ENCODE measurements at regions not wholly inside any gene's neighbourhood (a gene's known extent, or its start where the extent isn't known, plus 50 kb on each side); places are given as distances from the start of the nearest gene placed in this dataset.
"Not testable (repeated sequence)": the region's sequence is repeated elsewhere in the genome, so short reads cannot be mapped to it uniquely, and the experiment has no call there.

DNA sequence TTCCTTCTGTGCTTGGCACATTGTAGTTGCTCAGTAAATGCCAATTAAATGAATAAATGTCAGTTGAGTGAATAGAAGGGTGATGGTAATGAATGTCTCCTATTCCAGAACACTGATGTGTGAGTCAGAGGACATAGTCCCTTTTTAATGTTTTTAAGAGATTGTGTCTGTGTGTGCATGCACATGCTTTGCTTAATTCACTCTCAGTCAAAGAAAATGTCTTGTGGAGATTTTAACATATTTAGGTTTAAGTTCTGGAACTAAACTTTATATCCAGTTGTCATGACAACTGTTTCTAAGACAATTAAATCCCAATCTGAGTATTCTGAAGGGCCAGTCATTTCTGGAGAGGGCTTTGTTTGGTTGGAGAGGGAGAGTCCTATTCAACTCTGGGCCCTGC, 255.3 kb upstream of the CDH11 start:
- DNase-seq: no peak

DNA sequence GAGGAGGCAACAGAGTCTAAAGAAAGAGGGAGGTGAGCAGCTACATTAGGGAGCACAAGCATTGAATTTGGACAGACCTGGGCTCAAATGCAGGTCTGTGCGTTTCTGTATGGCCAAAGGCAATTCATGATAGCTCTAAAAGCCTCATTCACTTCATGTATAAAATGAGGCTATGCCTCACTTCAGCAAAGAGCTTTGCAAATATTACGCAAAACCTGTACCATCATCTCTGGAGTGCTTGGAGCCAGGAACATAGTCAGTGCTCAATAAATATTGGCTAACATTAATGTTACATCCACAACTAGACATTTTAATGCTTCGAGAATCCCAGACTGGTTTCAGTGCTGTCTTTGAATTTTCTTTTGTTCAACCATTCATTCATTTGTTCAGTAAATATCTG, 254.7 kb upstream of the CDH11 start:
- no peak for DNase-seq

DNA sequence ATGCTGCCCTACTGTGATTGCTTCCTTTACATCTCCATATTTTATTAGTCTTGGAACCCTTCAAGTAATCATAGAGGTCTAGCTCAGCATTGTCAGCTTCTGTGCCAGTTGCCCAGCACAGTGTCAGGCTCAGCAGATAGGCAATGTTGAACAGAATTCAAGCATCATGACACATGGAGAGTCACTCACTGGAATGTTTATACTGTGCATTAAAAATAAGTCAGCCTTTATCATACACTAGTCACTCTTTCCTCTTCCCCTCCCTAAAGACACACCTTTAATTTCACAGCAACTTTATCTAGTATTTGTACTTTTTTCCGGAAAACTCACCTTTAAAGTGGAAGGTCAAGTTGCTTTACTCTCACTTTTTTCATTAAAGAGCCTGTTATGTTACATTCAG, 253.8 kb upstream of the CDH11 start:
- no peak for DNase-seq

DNA sequence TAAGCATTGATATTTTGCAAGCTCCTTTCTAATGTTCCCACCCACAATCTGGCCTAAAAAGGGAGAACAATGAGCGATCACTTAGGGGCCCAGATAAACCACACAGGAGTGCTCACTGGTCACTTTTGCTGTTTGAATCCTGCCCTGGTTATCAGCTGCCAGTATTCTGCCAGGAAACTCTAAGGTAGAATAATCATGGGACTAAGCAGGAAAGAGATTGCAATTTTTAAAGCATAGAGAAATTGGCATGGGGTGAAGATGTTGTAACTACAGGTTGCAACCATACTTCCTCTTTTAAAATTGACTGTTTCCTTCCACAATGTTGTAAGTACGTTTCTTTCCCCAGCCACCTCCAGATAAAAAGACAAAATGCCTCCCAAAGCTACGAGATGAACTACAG, 251.2 kb upstream of the CDH11 start:
- no peak for DNase-seq

DNA sequence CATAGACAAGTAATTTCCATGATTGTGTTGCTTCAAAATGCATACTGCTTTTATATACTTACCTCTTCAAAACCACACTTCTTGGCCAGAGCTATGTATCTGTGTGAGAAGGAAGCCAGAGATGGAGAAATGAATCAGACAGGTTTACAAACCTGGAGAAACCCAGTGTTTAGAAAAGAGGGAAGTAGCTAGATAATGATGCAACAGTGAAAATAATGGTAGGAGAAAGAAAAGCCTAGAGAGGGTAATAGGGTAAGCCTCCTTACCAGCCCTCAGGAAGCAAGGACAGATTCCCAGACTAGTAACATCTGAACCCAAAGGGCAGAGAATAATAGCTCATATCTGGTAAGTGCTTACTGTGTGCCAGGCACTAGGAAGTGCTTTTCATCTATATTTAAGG, 250.3 kb upstream of the CDH11 start:
- no peak for DNase-seq

DNA sequence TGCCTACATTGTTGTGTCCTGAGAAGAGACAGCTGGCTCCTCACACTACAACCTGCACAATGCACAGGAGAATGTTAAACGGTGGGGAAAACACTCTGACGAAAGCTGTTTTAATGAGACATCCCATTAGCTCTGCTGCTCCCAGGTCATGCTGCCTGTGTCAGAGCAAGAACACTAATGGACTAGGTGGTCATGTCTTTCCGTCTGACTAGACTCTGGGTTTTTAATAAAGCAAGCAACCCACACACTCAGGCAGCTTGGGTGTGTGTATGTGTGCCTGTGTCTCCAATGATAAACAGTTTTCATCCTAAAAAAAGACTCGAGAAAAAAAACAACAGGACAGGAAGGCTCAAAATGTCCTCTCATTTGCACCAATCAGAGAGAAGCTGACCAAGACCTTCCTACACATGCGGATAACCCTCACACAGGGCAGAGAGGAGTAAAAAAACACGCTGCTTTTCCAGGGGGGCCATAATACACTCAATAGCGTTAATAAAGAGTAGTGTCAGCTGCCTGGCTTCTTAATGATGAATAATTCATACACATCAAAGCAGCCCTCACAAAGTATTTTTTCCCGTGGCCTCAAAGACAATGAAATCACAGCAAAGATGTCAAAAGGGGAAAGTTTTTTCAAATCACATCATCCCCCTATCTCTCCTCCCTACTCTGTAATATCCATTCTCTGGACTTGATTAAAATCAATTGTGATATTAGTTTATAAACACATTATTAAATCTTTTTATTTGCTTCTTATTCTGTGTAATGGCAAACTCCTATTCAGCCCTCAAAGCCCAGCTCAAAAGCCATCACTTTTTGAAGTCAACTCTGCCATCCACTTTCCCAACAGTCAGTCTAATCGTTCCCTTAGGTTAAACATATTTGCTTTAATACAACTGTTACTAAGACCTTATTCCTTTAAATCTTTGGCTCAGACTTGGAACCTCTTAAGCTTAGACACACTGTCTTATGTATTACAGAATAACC, 244.2 kb upstream of the CDH11 start:
- DNase-seq: no peak

DNA sequence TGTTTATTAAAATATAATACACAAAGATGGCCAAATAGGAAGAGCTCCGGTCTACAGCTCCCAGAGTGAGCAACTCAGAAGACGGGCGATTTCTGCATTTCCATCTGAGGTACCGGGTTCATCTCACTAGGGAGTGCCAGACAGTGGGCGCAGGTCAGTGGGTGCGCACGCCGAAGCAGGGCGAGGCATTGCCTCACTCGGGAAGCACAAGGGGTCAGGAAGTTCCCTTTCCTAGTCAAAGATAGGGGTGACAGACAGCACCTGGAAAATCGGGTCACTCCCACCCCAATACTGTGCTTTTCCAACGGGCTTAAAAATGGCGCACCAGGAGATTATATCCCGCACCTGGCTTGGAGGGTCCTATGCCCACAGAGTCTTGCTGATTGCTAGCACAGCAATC, 234.9 kb upstream of the CDH11 start:
- DNase-seq: not testable (repeated sequence)

DNA sequence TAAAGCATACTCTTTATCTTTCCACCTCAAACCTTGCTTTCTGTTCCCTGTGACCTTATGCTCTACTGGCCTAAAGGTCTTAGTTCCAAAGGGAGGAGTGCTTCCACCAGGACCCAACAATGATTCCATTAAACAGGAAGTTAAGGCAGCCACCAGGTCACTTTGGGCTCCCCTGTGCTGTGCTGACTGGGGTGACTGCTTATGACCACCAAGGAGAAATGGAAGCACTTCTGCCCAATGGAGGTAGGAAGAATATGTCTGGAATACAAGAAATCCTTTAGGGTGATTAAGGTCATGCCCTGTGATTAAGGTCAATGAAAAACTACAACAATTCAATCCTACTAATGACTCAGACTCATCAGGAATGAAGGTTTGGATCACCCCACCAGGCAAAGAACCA, 233.8 kb upstream of the CDH11 start:
- DNase-seq: no peak

DNA sequence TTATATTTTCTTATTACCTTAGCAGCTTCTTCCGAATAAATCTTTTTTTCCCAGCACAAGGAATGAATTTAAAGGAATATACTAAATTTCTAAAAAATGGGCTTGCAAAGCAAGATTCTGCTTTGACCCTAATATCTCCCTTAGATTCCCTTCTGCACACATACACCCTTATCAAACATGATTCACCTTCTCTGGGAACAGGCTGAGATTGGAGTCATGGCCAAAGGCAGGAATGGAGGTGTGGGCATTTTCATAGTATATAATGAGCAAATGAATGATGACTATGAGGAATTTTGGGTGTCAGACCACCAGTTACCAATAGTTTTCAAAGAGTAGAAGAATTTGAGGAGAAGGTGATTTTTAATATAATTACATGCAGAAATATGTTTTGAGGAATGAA, 231.3 kb upstream of the CDH11 start:
- no peak for DNase-seq

DNA sequence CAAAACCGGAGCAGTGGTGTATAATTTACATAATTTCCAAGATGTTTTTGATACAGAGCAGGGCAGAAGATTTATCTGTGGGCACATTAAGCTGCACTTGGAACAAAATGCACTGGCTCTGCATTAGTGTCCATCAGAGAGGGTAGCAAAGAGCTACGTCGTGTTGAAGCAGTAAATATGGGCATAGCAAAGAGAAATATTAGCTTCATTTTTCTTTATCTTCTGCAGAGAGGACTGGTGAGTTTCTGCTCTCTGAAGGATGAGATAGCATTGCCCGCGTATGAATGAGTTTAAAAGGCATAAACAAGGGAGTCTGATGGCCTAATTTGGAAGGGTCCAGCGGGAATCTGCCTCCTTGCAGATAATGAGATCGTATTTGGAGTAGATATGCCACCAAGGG, 227.8 kb upstream of the CDH11 start:
- no peak for DNase-seq

DNA sequence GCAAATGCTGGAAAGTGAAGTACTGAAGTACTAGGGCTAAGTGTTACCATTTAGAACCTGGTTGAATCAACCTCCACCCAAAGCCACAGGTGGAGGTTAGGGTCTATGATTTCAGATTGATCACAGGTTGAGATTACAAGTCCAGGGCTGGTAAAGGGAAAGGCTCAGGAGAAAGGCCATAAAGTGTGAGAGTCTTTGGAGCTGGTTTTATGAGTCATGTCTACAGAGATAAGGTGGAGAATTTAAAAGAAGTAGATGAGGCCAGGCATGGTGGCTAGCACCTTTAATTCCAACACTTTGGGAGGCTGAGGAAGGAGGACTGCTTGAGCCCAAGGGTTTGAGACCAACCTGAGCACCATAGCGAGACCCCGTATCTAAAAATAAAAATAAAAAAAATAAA, 221.7 kb upstream of the CDH11 start:
- no peak for DNase-seq

DNA sequence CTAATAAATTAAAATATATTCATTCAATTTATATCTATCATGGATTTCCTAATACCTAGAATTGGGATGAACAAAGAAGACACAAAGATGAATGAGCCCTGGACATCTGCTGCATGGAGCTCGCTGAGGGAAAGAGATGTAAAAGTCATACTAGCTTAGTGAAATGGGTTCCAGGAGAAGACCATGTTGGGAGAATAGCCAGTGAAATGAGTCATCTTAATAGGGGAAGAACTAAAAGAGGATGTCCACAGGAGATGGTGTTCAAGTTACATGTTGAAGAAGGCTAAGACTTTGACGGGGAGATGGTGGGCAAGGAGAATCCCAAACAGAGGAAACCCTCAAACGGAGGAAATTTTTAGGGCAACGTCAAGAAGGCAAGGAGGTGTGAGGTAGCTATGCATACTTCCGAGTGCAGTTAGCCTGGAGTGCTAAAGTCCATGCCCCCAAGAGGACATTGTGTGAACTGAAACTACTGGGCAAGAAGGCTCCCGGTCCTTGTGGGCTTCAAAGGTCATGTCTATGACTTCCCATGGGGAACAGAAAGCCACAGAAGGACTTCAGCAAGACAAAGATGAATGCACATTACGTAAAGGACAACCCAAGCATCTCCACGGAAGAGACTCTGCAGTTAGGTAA, 220.5 kb upstream of the CDH11 start:
- DNase-seq: no peak

DNA sequence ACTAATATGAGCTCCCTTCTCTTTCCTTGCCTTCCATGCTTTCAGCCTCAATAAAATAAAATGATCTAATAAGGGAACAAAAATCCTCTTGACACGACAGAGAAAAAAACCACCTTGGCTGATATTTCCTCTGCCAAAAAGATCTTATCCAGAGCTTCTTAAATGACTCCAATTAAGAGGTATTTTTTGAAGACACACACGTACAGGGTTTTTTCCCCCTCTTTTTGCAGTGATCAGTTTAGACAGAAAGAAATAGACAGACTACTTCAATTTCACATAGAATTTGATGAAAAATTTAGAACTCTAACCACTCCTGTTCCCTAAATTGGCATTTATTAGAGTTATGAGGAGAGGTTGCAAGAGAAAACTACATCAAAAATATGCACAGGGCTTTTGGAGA, 217.2 kb upstream of the CDH11 start:
- DNase-seq: no peak

DNA sequence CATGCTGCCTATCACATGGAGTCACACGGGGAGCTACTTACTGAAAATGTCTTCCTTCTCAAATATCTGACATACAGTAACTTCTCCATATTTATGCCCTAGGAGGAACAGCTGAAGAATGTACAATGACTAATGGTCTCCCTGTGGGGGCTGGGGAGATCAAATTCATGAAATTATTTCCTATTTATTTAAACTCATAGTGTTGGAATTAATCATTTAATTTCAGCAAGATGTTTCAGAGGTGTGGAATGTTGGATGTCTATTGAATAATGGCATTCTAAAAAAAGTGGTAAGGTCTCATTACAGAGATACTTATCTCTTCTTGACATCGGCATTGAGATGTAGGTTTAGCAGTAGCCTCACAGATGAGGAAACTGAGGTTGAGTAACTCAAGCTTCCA, 214.3 kb upstream of the CDH11 start:
- no peak for DNase-seq

DNA sequence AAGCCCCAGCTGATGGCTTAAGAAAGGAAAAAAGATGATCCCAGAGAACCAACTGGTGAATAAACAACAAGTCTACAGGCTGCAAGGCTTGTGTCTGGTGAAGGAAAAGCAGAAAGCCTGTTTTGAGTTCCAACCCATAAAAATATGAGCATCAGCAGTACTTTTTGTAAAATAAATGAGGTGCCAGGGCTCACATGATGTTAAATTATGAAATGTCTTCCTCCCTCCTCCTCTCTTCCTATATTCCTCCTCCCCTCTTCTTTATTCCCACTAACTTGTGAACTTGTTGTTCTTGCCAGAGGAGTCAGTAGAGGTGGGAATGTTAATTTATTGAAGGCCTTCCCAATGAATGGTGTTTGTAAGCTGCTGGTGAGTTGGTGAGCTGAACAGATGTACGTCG, 212.2 kb upstream of the CDH11 start:
- DNase-seq: no peak

DNA sequence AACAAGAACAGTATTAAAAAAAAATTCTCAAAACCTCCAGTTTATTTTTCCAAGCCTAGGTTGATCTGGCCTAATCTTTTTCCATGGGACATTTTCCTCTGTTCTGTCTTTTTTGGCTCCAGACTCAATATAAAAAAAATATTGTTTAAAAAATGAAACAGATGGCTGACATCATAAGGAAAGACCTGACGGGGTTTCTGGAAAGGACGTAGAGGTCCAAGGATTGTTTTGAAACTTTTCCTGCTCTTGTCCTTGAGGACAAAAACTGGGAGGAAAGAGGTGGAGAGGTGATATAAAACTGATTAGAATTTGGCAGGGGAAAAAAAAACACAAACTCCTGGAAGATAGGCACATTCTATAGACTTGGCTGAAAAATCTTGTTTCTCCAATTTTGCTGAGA, 211.4 kb upstream of the CDH11 start:
- no peak for DNase-seq

DNA sequence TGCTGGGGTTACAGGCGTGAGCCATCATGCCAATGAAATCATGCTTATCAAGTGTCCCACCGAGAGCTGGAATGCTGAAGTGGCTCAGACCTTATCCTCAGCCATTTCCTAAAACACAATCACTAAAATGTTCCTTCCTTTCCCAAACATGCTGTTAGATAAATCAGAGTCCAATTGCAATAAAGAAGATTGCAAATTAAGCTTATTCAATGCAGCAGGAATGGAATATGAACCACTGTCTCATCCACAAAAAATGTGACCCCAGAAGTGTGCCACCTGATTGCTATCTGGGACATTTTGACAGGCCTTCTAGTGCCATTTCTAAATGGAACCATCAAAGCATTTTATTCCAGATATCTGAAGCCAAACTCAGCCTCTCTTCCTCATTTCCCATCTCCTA, 205.5 kb upstream of the CDH11 start:
- no peak for DNase-seq

DNA sequence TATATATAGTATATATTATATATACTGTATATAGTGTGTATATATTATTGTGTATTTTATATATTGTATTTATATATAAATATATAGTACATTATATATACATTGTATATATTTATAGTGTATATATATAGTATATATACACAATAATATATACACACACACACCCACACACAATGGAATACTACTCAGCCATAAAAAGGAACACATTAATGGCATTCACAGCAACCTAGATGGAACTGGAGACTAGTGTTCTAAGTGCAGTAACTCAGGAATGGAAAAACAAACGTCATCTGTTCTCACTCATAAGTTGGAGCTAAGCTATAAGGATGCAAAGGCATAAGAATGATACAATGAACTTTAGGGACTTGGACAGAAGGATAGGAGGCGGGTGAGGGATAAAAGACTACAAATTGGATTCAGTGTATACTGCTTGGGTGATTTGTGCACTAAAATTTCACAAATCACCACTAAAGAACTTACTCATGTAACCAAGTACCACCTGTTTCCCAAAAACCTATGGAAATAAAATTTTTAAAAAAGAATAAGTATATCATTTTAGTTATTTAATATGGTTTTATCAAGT, 201.9 kb upstream of the CDH11 start:
- DNase-seq: no peak

DNA sequence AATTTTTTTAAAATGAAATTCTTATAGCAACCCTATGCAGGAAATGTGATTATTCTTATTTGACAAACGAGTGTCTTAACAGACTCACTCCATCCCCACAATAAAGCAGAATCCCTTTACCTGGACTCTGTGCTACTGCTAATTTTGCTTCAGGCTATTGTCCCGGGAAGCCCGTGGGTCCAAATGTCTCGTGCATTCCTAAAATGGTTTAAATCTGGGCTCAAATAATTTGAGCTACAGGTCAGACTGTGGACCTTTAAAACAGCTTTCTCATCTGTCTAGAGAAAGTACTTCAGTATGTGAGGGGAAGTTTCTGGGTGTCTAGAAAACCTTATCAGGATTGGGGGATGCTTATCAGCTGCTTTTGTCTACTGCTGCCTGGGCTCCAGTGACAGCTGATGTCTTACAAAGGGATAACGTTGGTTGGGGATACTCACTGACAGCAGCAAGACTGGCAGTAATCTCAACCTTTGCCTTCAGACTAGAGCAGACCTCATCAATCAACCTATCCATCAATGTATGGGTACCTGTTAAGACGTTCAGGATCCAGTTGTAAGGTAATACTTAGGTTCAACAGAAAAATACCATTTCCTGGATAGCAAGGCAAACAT, 197.9 kb upstream of the CDH11 start:
- no peak for DNase-seq

DNA sequence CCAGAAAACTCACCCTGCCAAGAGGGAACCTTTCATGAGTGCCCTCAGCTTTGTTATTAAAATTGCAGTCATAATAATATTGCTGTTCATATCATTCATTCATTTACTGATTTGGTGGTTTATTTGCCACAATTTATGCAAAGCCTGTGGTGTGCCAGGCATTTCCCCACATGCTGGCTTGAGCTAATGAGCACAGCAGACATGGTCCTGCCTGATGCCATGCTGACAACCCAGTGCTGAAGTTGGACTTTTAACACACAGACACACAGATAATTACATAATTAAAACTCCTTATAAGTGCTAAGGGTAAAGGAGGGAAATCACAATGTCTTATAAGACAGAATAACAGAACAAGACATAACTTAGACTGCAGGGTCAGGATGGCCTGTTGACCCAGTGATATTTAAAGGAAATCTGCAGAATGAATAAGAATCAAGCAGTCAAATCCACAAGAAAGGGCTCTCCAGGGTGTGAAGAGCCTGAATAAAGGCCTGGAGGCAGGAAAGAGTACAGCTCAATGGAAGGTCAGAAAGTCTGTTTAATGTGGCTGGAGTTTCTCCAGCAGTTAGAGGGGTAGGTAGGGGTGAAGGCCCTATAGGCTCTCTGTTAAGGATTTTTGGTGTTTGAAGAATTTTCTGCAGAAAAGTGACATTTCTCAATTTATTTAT, 196.9 kb upstream of the CDH11 start:
- DNase-seq: no peak

DNA sequence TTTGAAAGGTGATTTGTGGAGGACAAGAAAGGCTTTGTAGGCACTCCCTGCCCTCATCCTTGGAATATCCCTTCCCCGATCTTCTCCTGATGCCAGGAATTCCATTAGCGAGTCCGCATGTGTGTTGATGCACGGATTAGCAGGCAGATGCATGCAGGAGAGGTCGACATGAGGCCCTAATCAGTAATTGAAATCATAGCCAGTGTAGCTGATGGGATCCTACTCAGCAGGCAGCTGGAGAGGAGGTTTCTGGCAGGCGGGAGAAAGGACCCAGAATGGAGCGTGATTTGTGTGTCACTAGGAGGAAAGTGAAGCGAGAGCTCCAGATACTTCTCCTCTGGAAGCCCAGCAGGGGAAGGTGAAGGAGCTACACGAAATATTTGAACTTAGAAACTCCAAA, 196.3 kb upstream of the CDH11 start:
- no peak for DNase-seq

DNA sequence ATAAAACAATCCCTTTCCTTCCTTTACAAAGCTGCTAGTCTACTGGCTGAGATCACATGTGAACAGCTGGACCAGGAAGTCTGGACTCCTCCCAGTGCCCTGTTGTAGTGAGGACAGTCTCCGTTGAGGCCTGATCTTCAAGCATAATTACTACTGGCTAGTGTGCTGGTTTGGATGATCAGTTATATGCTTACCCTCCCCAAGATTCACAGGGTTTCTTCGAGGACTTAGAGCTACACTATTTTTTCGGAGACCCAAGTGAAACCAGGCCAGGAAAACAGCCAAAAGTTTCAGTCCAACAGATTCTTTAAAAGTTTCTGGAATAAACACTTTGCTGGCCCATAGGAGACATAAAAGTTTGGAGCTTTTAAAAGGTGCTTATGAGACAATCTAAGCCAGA, 194.9 kb upstream of the CDH11 start:
- no peak for DNase-seq

DNA sequence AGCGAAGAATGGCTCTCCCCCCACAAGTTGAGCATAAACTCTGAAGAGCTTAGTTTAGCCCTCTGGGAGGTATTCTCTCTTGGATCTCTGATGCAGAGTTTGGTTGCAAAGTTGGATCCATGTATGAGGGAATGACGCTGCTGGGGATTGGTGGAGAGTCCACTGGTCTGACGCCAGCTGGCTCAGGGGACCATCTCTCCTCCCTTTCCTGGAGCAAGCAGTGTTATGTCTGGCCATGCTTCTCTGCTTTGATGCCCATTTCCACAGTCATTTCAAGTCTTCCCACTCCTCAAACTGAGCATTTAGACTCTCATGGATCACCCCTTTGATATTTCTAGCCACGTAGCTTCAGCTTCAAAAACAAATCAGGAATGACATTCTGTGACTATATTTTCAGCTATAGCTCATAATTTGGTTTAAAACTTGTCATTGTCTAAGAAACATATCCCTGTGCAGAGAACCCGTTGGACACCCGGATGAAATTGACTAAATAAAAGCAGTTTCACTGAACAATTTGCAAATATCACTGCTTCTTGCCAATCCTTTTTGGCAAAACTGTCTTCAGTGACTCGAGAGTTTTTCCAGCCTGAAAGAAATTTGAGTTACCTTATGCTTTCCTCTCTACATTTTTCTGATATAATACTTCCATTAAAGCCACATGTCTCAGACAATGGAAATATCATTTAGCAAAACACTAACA, 193.4 kb upstream of the CDH11 start:
- no peak for DNase-seq
